HL-60 (cell line): ENCODE measurements at regions not wholly inside any gene's neighbourhood (a gene's known extent, or its start where the extent isn't known, plus 50 kb on each side); places are given as distances from the start of the nearest gene placed in this dataset.

Experiments used
- GABPA ChIP-seq: IDR thresholded peaks from 2 replicates; pipeline ENCODE4 v1.6.1; 2012; ENCODE audit warnings: low read depth
- POLR2AphosphoS5 ChIP-seq: IDR thresholded peaks from 2 replicates; pipeline ENCODE4 v1.6.1; 2012; ENCODE audit warnings: low read depth
- SPI1 ChIP-seq: IDR thresholded peaks from 2 replicates; pipeline ENCODE4 v1.6.1; 2012; ENCODE audit warnings: low read depth, mild to moderate bottlenecking, borderline replicate concordance
- TF ChIP-seq, protein P1 (sequence below): IDR thresholded peaks from one replicate; pipeline ENCODE4 v1.5.1; 2011; ENCODE audit warnings: low read length, control low read depth, inconsistent platforms; ENCODE audit not compliant: insufficient read depth
- TF ChIP-seq, protein P2 (sequence below): IDR thresholded peaks from 2 replicates; pipeline ENCODE4 v1.6.1; 2012; ENCODE audit warnings: low read depth; ENCODE audit not compliant: insufficient replicate concordance

DNA sequence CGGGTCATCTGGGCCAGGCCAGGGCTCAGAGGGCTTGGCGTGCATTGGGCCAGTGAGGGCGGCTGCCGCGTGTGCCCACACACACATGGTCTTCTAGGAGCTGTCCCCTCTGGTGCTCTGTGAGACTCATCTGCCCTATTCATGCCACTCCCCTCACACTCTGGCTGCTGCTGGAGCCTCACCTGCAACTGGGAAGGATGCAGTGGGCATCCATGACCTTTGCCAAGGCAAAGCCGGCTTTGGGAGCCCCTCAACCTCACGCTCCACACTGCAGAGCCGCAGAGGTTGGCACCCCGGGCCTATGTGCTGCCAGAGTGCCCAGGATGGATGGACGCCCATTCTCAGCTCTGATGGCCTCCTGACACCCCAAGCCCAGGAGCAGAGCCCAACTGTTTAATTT is 330.2 kb upstream of the SALL3 start:
- TF ChIP-seq SPI1, result no peak
- TF ChIP-seq, protein P1, sequence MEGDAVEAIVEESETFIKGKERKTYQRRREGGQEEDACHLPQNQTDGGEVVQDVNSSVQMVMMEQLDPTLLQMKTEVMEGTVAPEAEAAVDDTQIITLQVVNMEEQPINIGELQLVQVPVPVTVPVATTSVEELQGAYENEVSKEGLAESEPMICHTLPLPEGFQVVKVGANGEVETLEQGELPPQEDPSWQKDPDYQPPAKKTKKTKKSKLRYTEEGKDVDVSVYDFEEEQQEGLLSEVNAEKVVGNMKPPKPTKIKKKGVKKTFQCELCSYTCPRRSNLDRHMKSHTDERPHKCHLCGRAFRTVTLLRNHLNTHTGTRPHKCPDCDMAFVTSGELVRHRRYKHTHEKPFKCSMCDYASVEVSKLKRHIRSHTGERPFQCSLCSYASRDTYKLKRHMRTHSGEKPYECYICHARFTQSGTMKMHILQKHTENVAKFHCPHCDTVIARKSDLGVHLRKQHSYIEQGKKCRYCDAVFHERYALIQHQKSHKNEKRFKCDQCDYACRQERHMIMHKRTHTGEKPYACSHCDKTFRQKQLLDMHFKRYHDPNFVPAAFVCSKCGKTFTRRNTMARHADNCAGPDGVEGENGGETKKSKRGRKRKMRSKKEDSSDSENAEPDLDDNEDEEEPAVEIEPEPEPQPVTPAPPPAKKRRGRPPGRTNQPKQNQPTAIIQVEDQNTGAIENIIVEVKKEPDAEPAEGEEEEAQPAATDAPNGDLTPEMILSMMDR, result no peak
- no peak for TF ChIP-seq POLR2AphosphoS5
- TF ChIP-seq, protein P2, sequence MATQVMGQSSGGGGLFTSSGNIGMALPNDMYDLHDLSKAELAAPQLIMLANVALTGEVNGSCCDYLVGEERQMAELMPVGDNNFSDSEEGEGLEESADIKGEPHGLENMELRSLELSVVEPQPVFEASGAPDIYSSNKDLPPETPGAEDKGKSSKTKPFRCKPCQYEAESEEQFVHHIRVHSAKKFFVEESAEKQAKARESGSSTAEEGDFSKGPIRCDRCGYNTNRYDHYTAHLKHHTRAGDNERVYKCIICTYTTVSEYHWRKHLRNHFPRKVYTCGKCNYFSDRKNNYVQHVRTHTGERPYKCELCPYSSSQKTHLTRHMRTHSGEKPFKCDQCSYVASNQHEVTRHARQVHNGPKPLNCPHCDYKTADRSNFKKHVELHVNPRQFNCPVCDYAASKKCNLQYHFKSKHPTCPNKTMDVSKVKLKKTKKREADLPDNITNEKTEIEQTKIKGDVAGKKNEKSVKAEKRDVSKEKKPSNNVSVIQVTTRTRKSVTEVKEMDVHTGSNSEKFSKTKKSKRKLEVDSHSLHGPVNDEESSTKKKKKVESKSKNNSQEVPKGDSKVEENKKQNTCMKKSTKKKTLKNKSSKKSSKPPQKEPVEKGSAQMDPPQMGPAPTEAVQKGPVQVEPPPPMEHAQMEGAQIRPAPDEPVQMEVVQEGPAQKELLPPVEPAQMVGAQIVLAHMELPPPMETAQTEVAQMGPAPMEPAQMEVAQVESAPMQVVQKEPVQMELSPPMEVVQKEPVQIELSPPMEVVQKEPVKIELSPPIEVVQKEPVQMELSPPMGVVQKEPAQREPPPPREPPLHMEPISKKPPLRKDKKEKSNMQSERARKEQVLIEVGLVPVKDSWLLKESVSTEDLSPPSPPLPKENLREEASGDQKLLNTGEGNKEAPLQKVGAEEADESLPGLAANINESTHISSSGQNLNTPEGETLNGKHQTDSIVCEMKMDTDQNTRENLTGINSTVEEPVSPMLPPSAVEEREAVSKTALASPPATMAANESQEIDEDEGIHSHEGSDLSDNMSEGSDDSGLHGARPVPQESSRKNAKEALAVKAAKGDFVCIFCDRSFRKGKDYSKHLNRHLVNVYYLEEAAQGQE, result no peak
- TF ChIP-seq GABPA, result no peak
